ENCODE measurements at regions not wholly inside any gene's neighbourhood (a gene's known extent, or its start where the extent isn't known, plus 50 kb on each side); places are given as distances from the start of the nearest gene placed in this dataset.
"Not testable (repeated sequence)": the region's sequence is repeated elsewhere in the genome, so short reads cannot be mapped to it uniquely, and the experiment has no call there.

DNA sequence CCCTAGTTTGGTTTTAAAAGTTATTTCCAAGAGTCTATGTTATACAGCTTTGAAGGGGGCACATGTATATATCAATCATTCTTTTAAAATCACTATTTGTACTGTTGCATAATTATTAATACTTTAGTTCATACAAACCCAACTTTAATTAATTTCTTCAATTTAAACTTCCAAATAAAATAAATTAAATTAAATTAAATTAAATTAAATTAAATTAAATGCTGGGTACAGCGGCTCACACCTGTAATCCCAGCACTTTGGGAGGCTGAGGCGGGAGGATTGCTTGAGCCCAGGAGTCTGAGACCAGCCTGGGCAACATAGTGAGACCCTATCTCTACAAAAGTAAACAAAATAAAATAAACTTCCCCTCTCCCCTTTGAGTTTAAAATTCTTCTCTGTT, 98.9 kb upstream of the MYO10 start:
- not testable (repeated sequence) for DNase-seq (ENCODE audit: low read depth)

- no peak for DNase-seq (ENCODE audit: low read depth)
Measured at GRCh38 chr5:17037751-17038150, 101.7 kb upstream of the MYO10 start.

- DNase-seq (ENCODE audit: low read depth), result no peak
Measured at GRCh38 chr5:17039170-17039569, 103.1 kb upstream of the MYO10 start.

DNA sequence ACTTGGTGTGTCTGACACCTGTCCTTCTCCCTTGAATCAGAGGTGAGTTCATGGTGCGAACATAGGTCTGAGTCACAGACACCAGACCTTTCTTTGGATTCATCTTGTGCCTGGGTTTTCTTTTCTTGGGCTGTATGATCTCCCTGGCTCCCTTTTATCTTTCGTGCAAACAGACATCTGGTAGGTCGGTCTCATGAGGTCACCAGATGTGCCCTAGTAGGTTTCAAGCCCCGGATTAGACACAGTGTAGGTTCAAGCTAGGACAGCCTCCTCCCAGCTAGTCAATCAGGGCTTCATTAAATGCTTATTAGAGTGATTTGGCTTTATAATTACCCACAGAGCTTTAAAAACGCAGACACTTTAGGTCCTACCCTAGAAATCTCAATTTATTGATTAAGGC, 106.0 kb upstream of the MYO10 start:
- DNase-seq (ENCODE audit: low read depth), result no peak

DNA sequence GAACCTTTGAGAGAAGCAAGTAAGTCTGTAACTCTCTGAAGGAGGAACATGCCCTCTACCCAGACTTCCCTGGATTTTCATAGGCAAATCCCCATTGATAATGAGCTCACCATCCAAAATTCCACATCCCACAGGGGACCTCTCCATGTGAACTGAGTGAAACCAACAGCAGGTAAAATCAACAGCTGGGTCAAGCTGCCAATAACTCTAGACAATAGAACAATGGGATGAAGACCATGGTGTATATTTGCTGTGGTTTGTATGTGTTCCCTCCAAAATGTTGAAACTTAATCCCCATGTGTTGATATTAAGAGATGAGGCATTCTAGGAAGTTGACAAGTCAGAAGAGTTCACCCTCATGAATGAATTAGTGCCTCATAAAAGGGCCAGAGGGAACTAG, 110.2 kb upstream of the MYO10 start:
- DNase-seq (ENCODE audit: low read depth), result no peak

GRCh38 chr5:17050236-17050635, 114.1 kb upstream of the MYO10 start:
- DNase-seq (ENCODE audit: low read depth), result no peak

DNA sequence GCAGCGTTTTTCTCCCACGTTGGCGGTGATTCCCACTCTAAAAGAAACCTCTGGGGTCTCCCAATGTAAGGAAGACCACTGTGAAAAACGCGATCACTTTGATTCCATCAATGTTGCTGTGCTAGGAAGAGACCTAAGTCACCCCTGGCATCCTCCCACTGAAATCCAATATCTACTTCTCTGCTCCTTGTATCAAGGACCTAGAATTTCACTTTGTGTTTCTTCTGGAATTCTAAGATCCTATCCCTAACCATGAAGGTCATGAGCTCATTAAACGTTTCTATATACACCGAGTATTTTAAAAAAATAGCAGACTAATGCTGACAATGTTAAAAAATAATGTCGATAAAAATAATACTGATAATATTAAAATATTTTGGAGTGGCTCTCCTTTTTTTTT, 118.8 kb upstream of the MYO10 start:
- no peak for DNase-seq (ENCODE audit: low read depth)

DNA sequence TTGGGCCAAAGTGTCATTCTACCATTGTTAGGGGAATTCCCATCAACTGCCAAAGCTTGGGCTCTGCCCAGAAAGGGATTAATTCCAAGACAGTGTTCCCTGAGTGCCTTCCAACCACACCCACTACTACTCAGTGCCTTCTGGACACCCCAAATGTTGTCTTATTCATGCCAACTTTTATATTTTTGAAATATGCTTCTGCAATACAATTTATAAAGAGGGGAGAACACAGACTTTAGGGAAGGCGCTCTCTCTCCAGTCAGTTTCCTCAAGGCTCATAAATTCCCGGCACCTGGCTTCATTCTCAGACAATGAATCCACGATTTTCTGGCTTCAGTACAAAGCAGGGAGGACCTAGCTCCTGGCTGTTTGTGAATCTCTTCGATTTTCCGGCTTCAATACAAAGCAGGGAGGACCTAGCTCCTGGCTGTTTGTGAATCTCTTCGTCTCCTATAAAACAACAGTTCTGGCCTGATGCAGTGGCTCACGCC, 120.1 kb upstream of the MYO10 start:
- no peak for DNase-seq (ENCODE audit: low read depth)

- DNase-seq (ENCODE audit: low read depth), result no peak
Measured at GRCh38 chr5:17058438-17058837, 122.3 kb upstream of the MYO10 start.

DNA sequence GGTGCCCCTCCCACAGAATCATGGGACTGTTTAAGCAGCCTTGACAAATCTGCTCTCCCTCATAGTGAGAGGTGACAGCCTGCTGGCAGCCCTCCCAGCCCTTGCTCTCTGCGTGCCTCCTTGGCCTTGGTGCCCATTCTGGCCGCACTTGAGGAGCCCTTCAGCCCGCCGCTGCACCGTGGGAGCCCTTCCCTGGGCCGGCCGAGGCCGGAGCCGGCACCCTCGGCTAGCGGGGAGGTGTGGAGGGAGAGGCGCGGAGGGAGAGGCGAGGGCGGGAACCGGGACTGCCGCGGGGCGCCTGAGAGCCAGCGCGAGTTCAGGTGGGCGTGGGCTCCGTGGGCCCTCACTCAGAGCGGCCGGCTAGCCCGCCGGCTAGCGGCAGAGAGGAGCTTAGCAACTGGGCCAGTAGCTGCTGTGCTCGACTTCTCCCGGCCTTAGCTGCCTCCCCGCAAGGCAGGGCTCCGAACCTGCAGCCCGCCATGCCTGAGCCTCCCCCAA, 125.9 kb upstream of the MYO10 start:
- no peak for DNase-seq (ENCODE audit: low read depth)

DNA sequence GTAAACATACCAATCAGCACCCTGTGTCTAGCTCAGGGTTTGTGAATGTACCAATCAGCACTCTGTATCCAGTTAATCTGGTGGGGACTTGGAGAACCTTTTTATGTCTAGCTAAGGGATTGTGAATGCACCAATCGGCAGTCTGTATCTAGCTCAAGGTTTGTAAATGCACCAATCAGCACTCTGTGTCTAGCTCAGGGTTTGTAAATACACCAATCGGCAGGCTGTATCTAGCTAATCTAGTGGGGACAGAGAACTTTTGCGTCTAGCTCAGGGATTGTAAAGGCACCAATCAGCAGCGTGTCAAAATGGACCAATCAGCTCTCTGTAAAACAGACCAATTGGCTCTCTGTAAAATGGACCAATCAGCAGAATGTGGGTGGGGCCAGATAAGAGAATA, 126.7 kb upstream of the MYO10 start:
- DNase-seq (ENCODE audit: low read depth), result not testable (repeated sequence)

DNA sequence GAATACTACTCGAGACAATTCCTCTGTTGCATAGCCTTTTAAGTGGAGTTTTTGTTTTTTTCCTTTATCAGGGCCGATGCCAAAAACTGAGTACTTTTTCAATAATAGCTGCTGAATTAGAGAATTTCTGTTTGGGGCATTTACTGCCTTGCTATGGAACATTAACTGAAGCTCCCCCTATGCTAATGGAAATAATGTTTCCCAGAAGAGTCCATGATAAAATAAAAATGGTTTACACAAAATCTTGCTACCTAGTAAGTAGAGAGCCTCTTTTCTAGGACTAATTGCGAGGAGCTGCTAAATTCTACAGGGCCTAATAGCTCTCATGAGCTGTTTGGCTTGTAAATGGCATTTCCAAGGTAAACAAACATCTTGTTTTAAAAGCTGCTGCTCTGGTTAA, 128.2 kb upstream of the MYO10 start:
- DNase-seq (ENCODE audit: low read depth), result no peak

DNA sequence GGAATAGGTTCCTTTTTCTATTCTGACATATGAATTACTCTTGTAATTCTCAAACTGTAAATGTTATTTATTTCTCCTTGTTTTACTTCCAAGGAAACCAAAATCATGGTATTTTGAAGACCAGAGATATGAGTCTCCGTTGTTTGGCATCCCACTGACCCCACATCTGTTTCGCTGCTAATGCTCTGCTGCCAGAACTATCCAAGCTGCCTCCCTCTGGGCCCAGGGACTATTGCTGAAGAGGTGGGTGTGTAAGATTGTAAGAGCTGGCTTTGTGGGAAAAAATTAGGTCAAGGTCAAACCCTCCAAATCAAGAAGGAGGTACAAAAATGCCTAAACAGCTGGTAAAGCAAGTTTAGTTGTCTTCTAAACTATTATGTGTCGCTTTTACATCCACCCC, 129.4 kb upstream of the MYO10 start:
- no peak for DNase-seq (ENCODE audit: low read depth)

DNA sequence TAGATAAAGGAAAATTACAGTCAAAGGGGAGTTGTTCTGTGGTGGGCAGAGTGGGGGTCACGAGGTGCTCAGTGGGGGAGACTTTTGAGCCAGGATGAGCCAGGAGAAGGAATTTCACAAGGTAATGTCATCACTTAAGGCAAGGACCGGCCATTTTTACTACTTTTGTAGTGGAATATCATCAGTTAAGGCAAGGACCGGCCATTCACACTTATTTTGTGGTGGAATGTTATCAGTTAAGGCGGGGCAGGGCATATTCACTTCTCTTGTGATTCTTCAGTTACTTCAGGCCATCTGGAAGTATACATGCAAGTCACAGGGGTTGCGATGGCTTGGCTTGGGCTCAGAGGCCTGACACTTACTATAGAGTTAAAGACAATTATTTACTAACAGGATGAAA, 129.9 kb upstream of the MYO10 start:
- DNase-seq (ENCODE audit: low read depth), result not testable (repeated sequence)

GRCh38 chr5:17067657-17068392, 131.7 kb upstream of the MYO10 start:
- no peak for DNase-seq (ENCODE audit: low read depth)

- no peak for DNase-seq (ENCODE audit: low read depth)
Measured at GRCh38 chr5:17069995-17070511, 134.0 kb upstream of the MYO10 start.

DNA sequence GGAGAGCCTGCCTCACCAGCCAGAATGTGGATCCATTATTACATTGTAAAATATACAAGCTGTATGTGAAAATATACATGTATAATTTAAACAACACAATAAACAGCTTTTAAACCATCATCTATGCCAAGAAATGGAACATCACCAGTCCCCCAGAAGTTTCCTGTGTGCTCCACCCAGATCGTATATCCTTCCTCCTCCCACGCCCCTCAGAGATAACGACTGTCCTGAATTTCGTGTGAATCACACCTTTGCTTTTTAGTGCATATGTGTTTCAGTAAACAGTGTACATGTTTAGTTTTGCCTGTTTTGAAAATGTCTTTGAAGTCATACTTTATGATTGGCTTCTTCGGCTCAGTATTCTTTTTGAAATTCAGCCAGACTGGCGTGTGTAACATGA, 134.6 kb upstream of the MYO10 start:
- DNase-seq (ENCODE audit: low read depth), result no peak

DNA sequence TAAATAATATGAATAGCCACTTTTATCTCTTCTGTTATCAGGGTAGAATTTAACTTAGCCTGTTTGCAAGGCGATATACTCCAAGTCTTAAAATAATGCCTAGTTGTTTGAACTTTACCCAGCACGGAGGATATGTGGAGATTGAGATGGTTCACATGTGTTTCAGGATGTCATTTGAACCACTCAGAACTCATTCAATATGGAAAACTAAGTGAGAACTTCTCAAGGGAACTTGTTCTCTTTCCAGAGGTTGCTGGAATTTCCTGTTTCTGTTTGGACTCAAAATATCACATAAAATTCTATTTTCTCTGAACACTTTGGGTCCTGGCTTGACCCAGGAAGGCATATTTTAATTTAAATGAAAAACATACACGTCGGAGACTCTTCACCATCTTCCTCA, 139.1 kb upstream of the MYO10 start:
- no peak for DNase-seq (ENCODE audit: low read depth)

- DNase-seq (ENCODE audit: low read depth), result no peak
Measured at GRCh38 chr5:17076272-17076671, 140.2 kb upstream of the MYO10 start.

- DNase-seq (ENCODE audit: low read depth), result no peak
Measured at GRCh38 chr5:17077440-17078233, 139.8 kb upstream of the BASP1 start.

GRCh38 chr5:17079562-17079961, 137.9 kb upstream of the BASP1 start:
- DNase-seq (ENCODE audit: low read depth), result no peak

- no peak for DNase-seq (ENCODE audit: low read depth)
Measured at GRCh38 chr5:17080361-17080760, 137.1 kb upstream of the BASP1 start.

- no peak for DNase-seq (ENCODE audit: low read depth)
Measured at GRCh38 chr5:17081142-17081541, 136.3 kb upstream of the BASP1 start.

All from HS-27A (cell line).